Omental fat pad (tissue), 3 donors: ENCODE measurements at regions not wholly inside any gene's neighbourhood (a gene's known extent, or its start where the extent isn't known, plus 50 kb on each side); places are given as distances from the start of the nearest gene placed in this dataset.

Experiments
- ATAC-seq: fragments of 150-250 bp; one replicate; pipeline ENCODE4 v1.9.1; 2016; ENCODE audit warnings: mild to moderate bottlenecking, moderate library complexity; ENCODE audit not compliant: low FRiP score
- DNase-seq: peaks from one replicate; pipeline ENCODE4 v3.0.0-alpha.2; 2019; ENCODE audit warnings: low spot score
- CTCF ChIP-seq, 3 donors: fragments of 450-650 bp; IDR thresholded peaks; one replicate each; pipeline ENCODE4 v1.5.1; 2016 to 2017; ENCODE audit warnings: antibody characterized with exemption in 3 of 3, mild to moderate bottlenecking in 3 of 3, moderate library complexity in 2 of 3

DNA sequence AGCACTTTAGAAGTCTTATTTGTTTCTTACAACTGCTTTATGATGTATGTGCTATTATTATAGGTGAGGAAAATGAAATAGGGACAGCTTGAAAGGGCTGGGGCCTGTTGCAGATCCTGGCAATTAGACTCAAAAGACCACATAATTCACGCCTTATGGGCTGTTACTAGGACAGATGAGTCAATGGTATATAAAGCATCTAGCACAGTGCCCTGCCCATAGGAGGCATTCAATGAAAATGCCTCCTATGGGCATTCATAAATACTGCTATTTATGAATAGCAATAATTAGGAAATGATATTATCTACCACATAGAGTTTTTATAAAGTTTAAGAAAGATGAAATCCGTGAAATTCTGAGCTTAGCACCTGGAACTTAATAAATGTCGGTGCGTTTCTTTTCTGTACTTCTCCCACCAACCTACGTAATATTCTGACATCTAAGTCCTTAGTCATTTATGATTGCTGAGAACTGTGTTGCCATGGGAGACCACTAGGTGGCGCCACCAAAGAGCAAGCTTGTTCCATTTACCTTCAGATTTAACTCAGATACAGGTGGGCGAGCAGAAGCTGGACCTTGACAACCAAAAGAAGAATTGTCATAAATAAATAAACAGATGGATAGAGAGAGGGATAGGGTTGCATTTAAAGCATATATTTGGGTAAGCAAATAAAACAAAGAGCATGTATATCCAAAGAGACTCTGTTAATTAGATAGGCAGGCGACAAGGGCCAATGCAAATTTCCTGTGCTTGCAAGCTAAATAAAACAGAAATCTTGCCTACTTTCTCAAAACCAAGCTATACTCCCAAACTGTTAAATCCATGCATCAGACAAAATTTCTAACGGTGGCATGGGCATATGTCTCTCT lies 699.9 kb downstream of the INHBA start:
- TF ChIP-seq CTCF (IDR thresholded peaks at IDR 0.05), result no peak
- no peak for ATAC-seq
- peak; percentile 23 for DNase-seq

- TF ChIP-seq CTCF (IDR thresholded peaks at IDR 0.05), result no peak
- no peak for DNase-seq
- ATAC-seq, result no peak
These were observed 702.8 kb downstream of the INHBA start for GRCh38 chr7:41000042-41000441.

- DNase-seq (no peak), ATAC-seq (no peak)
- TF ChIP-seq CTCF (IDR thresholded peaks at IDR 0.05), result no peak
These were observed 706.6 kb downstream of the INHBA start for GRCh38 chr7:40996233-40996677.

DNA sequence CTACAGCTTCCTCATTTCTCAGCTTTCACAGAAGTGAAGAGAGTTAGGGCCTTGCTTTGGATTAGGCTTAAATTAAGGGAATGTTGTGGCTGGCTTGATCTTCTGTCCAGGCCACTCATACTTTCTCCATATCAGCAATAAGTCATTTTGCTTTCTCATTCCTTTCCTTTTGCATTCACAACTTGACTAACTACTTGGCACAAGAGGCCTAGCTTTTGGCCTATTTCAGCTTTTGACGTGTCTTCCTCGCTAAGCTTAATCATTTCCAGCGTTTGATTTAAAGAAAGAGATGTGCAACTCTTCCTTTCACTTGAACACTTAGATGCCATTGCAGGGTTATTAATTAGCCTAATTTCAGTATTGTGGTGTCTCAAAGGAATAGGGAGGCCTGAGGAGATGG lies 712.0 kb downstream of the INHBA start:
- DNase-seq (no peak), ATAC-seq (no peak)
- TF ChIP-seq CTCF (IDR thresholded peaks at IDR 0.05), result no peak

- DNase-seq (no peak), ATAC-seq (no peak)
- no peak for TF ChIP-seq CTCF (IDR thresholded peaks at IDR 0.05)
These were observed 715.3 kb downstream of the INHBA start for GRCh38 chr7:40987571-40987970.

- no peak for TF ChIP-seq CTCF (IDR thresholded peaks at IDR 0.05)
- peak; percentile 84 for ATAC-seq
- no peak for DNase-seq
These were observed 716.5 kb downstream of the INHBA start for GRCh38 chr7:40986351-40986873.

GRCh38 chr7:40983111-40983510 lies 719.8 kb downstream of the INHBA start:
- no peak for TF ChIP-seq CTCF (IDR thresholded peaks at IDR 0.05)
- ATAC-seq, result no peak
- DNase-seq, result no peak
